Panc1 (cell line): ENCODE measurements at regions not wholly inside any gene's neighbourhood (a gene's known extent, or its start where the extent isn't known, plus 50 kb on each side); places are given as distances from the start of the nearest gene placed in this dataset.

Source experiments
- ATAC-seq: fragments of 200-7000 bp; cut with Tn5 transposase; 2 replicates; pipeline ENCODE4 v1.9.1; 2020; ENCODE audit warnings: mild to moderate bottlenecking, moderate library complexity
- BruUV-seq: library from RNA; stranded (reverse); fragments of 400-500 nt; replicated peaks from 2 replicates; lab custom pipeline; 2021; lab: Mats Ljungman, UMichigan
- CTCF ChIA-PET: fragments of 300-600 bp; sonication (Branson Sonifier 250); formaldehyde crosslinking; loops from one replicate; lab custom pipeline; 2022; ENCODE audit warnings: antibody characterized with exemption; lab: Charles Lee
- POLR2A ChIA-PET: fragments of 300-600 bp; sonication (Branson Sonifier 250); formaldehyde crosslinking; loops from one replicate; lab custom pipeline; 2022; ENCODE audit warnings: antibody characterized with exemption; lab: Charles Lee
- DNase-seq: peaks from one replicate; pipeline ENCODE4 v3.0.0-alpha.2; 2010; ENCODE audit warnings: low read depth, low spot score
- H3K27ac ChIP-seq: 2 replicates; pipeline ENCODE4 v1.5.1; 2011; ENCODE audit warnings: mild to moderate bottlenecking, low read length, inconsistent platforms
- H3K27me3 ChIP-seq: fragments of 200-500 bp; sonication (Bioruptor generic); 2 replicates; pipeline ENCODE4 v1.6.0; 2014; ENCODE audit warnings: low read length, inconsistent platforms; ENCODE audit not compliant: control insufficient read depth, insufficient read depth
- H3K36me3 ChIP-seq: fragments of 200-500 bp; sonication (Bioruptor generic); 2 replicates; pipeline ENCODE4 v1.5.1; 2014; ENCODE audit warnings: inconsistent platforms, mild to moderate bottlenecking, low read length, moderate library complexity; ENCODE audit not compliant: control insufficient read depth, insufficient read depth
- H3K4me1 ChIP-seq: 2 replicates; pipeline ENCODE4 v1.5.1; 2011; ENCODE audit warnings: inconsistent platforms, mild to moderate bottlenecking, low read length, moderate library complexity; ENCODE audit not compliant: control insufficient read depth, insufficient read depth
- H3K4me3 ChIP-seq, 2 experiments: 2 replicates each; pipeline ENCODE4 v1.5.1; 2011 to 2012; ENCODE audit warnings: low read depth in 2 of 2, low read length in 2 of 2, mild to moderate bottlenecking in 2 of 2, inconsistent platforms in 1 of 2, moderate library complexity in 1 of 2
- H3K9me3 ChIP-seq: fragments of 200-500 bp; sonication (Bioruptor generic); 2 replicates; pipeline ENCODE4 v1.5.1; 2014; ENCODE audit warnings: low read depth, mild to moderate bottlenecking, inconsistent platforms, low read length, moderate library complexity; ENCODE audit not compliant: control insufficient read depth, insufficient read depth
- POLR2AphosphoS5 ChIP-seq: IDR thresholded peaks from 2 replicates; pipeline ENCODE4 v1.6.1; 2012; ENCODE audit warnings: mild to moderate bottlenecking, low read depth, low read length, moderate library complexity
- SIN3A ChIP-seq: IDR thresholded peaks from 2 replicates; pipeline ENCODE4 v1.6.1; 2012; ENCODE audit warnings: low read depth, mild to moderate bottlenecking, low read length, moderate library complexity, borderline replicate concordance; ENCODE audit not compliant: insufficient read depth
- TCF7L2 ChIP-seq: IDR thresholded peaks from 2 replicates; pipeline ENCODE4 v1.6.1; 2011; ENCODE audit warnings: mild to moderate bottlenecking, low read depth, low read length, inconsistent platforms
- in situ Hi-C: cut with HindIII; loops from 2 replicates; pipeline ENCODE4 v1.10.0; 2016; ENCODE audit warnings: low sequenced_read_pairs, low pct_unique_long_range_greater_than_20kb
- intact Hi-C: fragments of 100-400 bp; cut with micrococcal nuclease; formaldehyde crosslinking; loops from one replicate; pipeline ENCODE4 v1.10.0; 2022; ENCODE audit not compliant: unreplicated experiment
- TF ChIP-seq, protein P1 (sequence below): fragments of 450-650 bp; IDR thresholded peaks from 2 replicates; pipeline ENCODE4 v1.5.1; 2017; ENCODE audit warnings: mild to moderate bottlenecking
- TF ChIP-seq, protein P2 (sequence below), 2 experiments: IDR thresholded peaks; 2 replicates each; pipeline ENCODE4 v1.6.1; 2011 to 2012; ENCODE audit warnings: low read depth in 2 of 2, control low read depth in 1 of 2, low read length in 1 of 2, mild to moderate bottlenecking in 1 of 2, moderate library complexity in 1 of 2; ENCODE audit not compliant: insufficient read depth in 1 of 2

DNA sequence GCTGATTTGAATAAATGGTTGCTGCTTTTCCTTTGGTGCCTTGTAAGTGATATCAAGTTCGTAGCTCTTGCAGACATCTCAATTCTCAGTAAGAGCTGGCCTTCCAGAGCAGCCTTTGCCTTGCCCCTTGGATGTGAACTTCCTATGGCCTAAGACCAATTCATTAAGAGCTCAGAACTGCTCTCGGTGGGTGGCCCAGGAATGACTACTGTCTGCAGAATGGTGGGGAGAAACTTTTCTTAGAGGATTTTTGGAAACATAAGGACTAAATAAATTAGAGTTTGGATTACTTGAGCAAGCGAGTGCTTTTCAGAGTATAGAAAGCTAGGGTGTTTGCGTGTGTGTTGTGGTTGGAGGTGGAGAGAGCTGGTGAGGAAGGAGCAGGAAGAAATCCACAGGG is 306.4 kb upstream of the TBX3 start:
- H3K9me3 ChIP-seq: no peaks in the 10 kb centered on the region
- intact Hi-C loops: no loop called here
- CTCF ChIA-PET: no interaction called here

DNA sequence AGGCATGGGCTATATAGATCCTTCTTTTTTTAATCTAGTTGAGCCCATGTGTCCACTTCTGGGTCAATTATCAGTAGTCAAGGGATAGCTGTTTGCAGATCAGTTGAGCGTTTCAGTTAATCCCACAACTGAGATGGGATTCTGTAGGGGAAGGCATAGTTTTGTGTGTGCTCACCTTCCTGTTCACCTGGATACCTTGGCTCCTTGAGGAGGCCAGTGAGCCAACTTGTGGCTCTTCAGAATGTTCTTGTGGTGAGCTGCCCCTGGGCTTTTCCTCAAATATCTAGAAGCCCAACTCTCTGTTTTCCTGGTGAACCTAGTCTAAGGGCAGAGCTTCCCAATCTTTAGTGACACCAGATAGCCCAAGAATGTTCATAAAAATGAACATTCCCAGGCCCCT is 302.9 kb upstream of the TBX3 start:
- no peak overlapping the region for H3K4me3 ChIP-seq
- no TSS peak for BruUV-seq
- H3K36me3 ChIP-seq: no peaks in the 10 kb centered on the region
- TF ChIP-seq, protein P1, sequence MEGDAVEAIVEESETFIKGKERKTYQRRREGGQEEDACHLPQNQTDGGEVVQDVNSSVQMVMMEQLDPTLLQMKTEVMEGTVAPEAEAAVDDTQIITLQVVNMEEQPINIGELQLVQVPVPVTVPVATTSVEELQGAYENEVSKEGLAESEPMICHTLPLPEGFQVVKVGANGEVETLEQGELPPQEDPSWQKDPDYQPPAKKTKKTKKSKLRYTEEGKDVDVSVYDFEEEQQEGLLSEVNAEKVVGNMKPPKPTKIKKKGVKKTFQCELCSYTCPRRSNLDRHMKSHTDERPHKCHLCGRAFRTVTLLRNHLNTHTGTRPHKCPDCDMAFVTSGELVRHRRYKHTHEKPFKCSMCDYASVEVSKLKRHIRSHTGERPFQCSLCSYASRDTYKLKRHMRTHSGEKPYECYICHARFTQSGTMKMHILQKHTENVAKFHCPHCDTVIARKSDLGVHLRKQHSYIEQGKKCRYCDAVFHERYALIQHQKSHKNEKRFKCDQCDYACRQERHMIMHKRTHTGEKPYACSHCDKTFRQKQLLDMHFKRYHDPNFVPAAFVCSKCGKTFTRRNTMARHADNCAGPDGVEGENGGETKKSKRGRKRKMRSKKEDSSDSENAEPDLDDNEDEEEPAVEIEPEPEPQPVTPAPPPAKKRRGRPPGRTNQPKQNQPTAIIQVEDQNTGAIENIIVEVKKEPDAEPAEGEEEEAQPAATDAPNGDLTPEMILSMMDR: no peak
- TF ChIP-seq TCF7L2: no peak
- no peak for TF ChIP-seq SIN3A
- no peak for TF ChIP-seq POLR2AphosphoS5
- TF ChIP-seq, protein P2, sequence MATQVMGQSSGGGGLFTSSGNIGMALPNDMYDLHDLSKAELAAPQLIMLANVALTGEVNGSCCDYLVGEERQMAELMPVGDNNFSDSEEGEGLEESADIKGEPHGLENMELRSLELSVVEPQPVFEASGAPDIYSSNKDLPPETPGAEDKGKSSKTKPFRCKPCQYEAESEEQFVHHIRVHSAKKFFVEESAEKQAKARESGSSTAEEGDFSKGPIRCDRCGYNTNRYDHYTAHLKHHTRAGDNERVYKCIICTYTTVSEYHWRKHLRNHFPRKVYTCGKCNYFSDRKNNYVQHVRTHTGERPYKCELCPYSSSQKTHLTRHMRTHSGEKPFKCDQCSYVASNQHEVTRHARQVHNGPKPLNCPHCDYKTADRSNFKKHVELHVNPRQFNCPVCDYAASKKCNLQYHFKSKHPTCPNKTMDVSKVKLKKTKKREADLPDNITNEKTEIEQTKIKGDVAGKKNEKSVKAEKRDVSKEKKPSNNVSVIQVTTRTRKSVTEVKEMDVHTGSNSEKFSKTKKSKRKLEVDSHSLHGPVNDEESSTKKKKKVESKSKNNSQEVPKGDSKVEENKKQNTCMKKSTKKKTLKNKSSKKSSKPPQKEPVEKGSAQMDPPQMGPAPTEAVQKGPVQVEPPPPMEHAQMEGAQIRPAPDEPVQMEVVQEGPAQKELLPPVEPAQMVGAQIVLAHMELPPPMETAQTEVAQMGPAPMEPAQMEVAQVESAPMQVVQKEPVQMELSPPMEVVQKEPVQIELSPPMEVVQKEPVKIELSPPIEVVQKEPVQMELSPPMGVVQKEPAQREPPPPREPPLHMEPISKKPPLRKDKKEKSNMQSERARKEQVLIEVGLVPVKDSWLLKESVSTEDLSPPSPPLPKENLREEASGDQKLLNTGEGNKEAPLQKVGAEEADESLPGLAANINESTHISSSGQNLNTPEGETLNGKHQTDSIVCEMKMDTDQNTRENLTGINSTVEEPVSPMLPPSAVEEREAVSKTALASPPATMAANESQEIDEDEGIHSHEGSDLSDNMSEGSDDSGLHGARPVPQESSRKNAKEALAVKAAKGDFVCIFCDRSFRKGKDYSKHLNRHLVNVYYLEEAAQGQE (IDR thresholded peaks at IDR 0.05; ENCODE audit: insufficient read depth in 1 of 2, low read depth in 2 of 2, low read length in 1 of 2): no peak
- H3K27me3 ChIP-seq: no peaks in the 10 kb centered on the region
- ATAC-seq: no peak
- no peaks in the 10 kb centered on the region for H3K4me1 ChIP-seq
- H3K9me3 ChIP-seq: no peaks in the 10 kb centered on the region
- intact Hi-C loops (no loop called here), in situ Hi-C loops (no loop called here)
- CTCF ChIA-PET: no interaction called here
- no peak overlapping the region for H3K27ac ChIP-seq
- POLR2A ChIA-PET: no interaction called here
- no peak for DNase-seq

More for the DNA sequence above, 306.4 kb upstream of the TBX3 start:
- Histone ChIP-seq H3K36me3 (no peaks in the 10 kb centered on the region), H3K27ac (no peak overlapping the region), H3K4me3 (no peak overlapping the region), H3K27me3 (no peaks in the 10 kb centered on the region), H3K4me1 (no peaks in the 10 kb centered on the region)
- DNase-seq: no peak
- in situ Hi-C loops: no loop called here
- no peak for ATAC-seq
- POLR2A ChIA-PET: no interaction called here
- no TSS peak for BruUV-seq
- TF ChIP-seq TCF7L2 (no peak), POLR2AphosphoS5 (no peak), SIN3A (no peak)
- TF ChIP-seq, protein P1: no peak
- TF ChIP-seq, protein P2 (IDR thresholded peaks at IDR 0.05; ENCODE audit: insufficient read depth in 1 of 2, low read depth in 2 of 2, low read length in 1 of 2): no peak
